ENCODE measurements at regions not wholly inside any gene's neighbourhood (a gene's known extent, or its start where the extent isn't known, plus 50 kb on each side); places are given as distances from the start of the nearest gene placed in this dataset.

GRCh38 chr3:30341079-30341478 is 265.3 kb upstream of the TGFBR2 start:
- no peak for DNase-seq

GRCh38 chr3:30341851-30342250 is 264.6 kb upstream of the TGFBR2 start:
- no peak for DNase-seq

GRCh38 chr3:30342318-30343060 is 263.9 kb upstream of the TGFBR2 start:
- no peak for DNase-seq

- no peak for DNase-seq
Observed at GRCh38 chr3:30343067-30343831, 263.2 kb upstream of the TGFBR2 start.

GRCh38 chr3:30343861-30344260 is 262.5 kb upstream of the TGFBR2 start:
- no peak for DNase-seq

GRCh38 chr3:30344288-30344687 is 262.1 kb upstream of the TGFBR2 start:
- DNase-seq: no peak

GRCh38 chr3:30346933-30347320 is 259.5 kb upstream of the TGFBR2 start:
- no peak for DNase-seq

GRCh38 chr3:30347679-30348216 is 258.7 kb upstream of the TGFBR2 start:
- no peak for DNase-seq

- DNase-seq: no peak
Observed at GRCh38 chr3:30349507-30349906, 256.9 kb upstream of the TGFBR2 start.

- DNase-seq: no peak
Observed at GRCh38 chr3:30350011-30350410, 256.4 kb upstream of the TGFBR2 start.

GRCh38 chr3:30350901-30351300 is 255.5 kb upstream of the TGFBR2 start:
- DNase-seq: no peak

- DNase-seq: no peak
Observed at GRCh38 chr3:30352410-30353318, 253.7 kb upstream of the TGFBR2 start.

GRCh38 chr3:30353711-30354467 is 252.5 kb upstream of the TGFBR2 start:
- no peak for DNase-seq

- DNase-seq: no peak
Observed at GRCh38 chr3:30354513-30354912, 251.9 kb upstream of the TGFBR2 start.

- no peak for DNase-seq
Observed at GRCh38 chr3:30354972-30355371, 251.4 kb upstream of the TGFBR2 start.

- DNase-seq: no peak
Observed at GRCh38 chr3:30355622-30356021, 250.8 kb upstream of the TGFBR2 start.

- no peak for DNase-seq
Observed at GRCh38 chr3:30356866-30357753, 249.3 kb upstream of the TGFBR2 start.

- DNase-seq: no peak
Observed at GRCh38 chr3:30357897-30358296, 248.5 kb upstream of the TGFBR2 start.

- no peak for DNase-seq
Observed at GRCh38 chr3:30358871-30359270, 247.5 kb upstream of the TGFBR2 start.

- DNase-seq: no peak
Observed at GRCh38 chr3:30368978-30369377, 237.4 kb upstream of the TGFBR2 start.

GRCh38 chr3:30370681-30371271 is 235.6 kb upstream of the TGFBR2 start:
- DNase-seq: no peak

Measured in stimulated activated CD4-positive, alpha-beta T cell treated with anti-CD3 and anti-CD28 coated beads, Interleukin-12 subunit alpha, Interleukin-12 subunit beta, amount 100 ng/mL, for 4 hours (primary cell).